ENCODE measurements at regions not wholly inside any gene's neighbourhood (a gene's known extent, or its start where the extent isn't known, plus 50 kb on each side); places are given as distances from the start of the nearest gene placed in this dataset.

GRCh38 chr12:115335048-115335447, 651.1 kb upstream of the TBX3 start:
- in situ Hi-C loops (cut with HindIII; ENCODE audit: low pct_unique_long_range_greater_than_20kb, low sequenced_read_pairs): no loop called here

GRCh38 chr12:115332945-115333344, 649.0 kb upstream of the TBX3 start:
- in situ Hi-C loops (cut with HindIII; ENCODE audit: low pct_unique_long_range_greater_than_20kb, low sequenced_read_pairs): no loop called here
- no peak for TF ChIP-seq JUND (IDR thresholded peaks at IDR 0.05; ENCODE audit: low read depth)
- DNase-seq (ENCODE audit: low read depth in 1 of 2, low spot score in 1 of 2): no peak

More at GRCh38 chr12:115335048-115335447, 651.1 kb upstream of the TBX3 start:
- no peak for DNase-seq (ENCODE audit: low read depth in 1 of 2, low spot score in 1 of 2)
- no peak for TF ChIP-seq JUND (IDR thresholded peaks at IDR 0.05; ENCODE audit: low read depth)

- no peak for DNase-seq (ENCODE audit: low read depth in 1 of 2, low spot score in 1 of 2)
- no peak for TF ChIP-seq JUND (IDR thresholded peaks at IDR 0.05; ENCODE audit: low read depth)
- in situ Hi-C loops (cut with HindIII; ENCODE audit: low pct_unique_long_range_greater_than_20kb, low sequenced_read_pairs): no loop called here
These were observed 641.9 kb upstream of the TBX3 start for GRCh38 chr12:115325858-115326257.

GRCh38 chr12:115324949-115325593, 641.1 kb upstream of the TBX3 start:
- no peak for TF ChIP-seq JUND (IDR thresholded peaks at IDR 0.05; ENCODE audit: low read depth)
- in situ Hi-C loops (cut with HindIII; ENCODE audit: low pct_unique_long_range_greater_than_20kb, low sequenced_read_pairs): no loop called here
- DNase-seq (ENCODE audit: low read depth in 1 of 2, low spot score in 1 of 2): no peak

GRCh38 chr12:115323223-115323905, 639.4 kb upstream of the TBX3 start:
- in situ Hi-C loops (cut with HindIII; ENCODE audit: low pct_unique_long_range_greater_than_20kb, low sequenced_read_pairs): no loop called here
- no peak for TF ChIP-seq JUND (IDR thresholded peaks at IDR 0.05; ENCODE audit: low read depth)
- DNase-seq (ENCODE audit: low read depth in 1 of 2, low spot score in 1 of 2): no peak

GRCh38 chr12:115322275-115322674, 638.3 kb upstream of the TBX3 start:
- DNase-seq (ENCODE audit: low read depth in 1 of 2, low spot score in 1 of 2): no peak
- in situ Hi-C loops (cut with HindIII; ENCODE audit: low pct_unique_long_range_greater_than_20kb, low sequenced_read_pairs): no loop called here

DNA sequence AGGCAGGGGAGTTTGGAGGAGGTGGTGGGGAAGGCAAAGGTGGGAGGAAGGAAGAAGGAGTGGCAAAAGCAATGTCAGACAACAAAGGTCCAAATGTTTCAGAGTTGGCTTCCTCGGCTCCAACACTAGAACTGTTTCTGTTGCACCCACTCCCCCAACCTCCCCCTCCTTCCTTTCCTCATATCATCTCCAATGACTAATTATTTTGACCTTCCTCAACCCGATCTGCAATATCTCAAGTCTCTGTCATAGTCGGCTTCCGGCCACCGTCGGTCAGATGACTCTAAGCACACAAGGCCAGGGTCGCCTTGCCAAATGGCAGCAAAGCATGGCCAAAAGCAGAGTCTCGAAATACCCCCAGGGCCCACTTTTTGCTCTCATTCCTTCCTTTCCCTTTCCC, 637.0 kb upstream of the TBX3 start:
- TF ChIP-seq JUND (IDR thresholded peaks at IDR 0.05; ENCODE audit: low read depth): no peak
- no peak for DNase-seq (ENCODE audit: low read depth in 1 of 2, low spot score in 1 of 2)
- in situ Hi-C loops (cut with HindIII; ENCODE audit: low pct_unique_long_range_greater_than_20kb, low sequenced_read_pairs): no loop called here

More at GRCh38 chr12:115322275-115322674, 638.3 kb upstream of the TBX3 start:
- TF ChIP-seq JUND (IDR thresholded peaks at IDR 0.05; ENCODE audit: low read depth): no peak

DNA sequence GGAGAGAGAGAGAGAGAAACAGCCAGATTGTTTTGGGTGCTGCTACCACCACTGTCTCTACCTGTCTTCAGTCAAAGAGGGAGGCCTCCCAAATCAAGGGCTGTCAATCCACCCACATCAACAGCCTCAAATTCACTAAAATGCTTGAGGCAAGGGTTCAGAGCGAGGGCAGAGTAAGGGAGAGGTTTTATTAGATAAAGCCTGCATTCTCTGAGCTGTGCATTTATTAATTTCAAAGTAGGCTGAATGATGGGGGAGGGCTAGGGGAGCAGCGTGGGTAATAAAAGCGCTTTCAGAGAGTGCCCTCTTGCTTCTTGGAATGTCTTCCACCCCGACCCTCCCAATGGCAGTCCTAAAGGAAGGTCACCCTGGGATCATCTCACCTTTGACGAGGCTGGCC, 636.5 kb upstream of the TBX3 start:
- no peak for TF ChIP-seq JUND (IDR thresholded peaks at IDR 0.05; ENCODE audit: low read depth)
- in situ Hi-C loops (cut with HindIII; ENCODE audit: low pct_unique_long_range_greater_than_20kb, low sequenced_read_pairs): no loop called here
- no peak for DNase-seq (ENCODE audit: low read depth in 1 of 2, low spot score in 1 of 2)

DNA sequence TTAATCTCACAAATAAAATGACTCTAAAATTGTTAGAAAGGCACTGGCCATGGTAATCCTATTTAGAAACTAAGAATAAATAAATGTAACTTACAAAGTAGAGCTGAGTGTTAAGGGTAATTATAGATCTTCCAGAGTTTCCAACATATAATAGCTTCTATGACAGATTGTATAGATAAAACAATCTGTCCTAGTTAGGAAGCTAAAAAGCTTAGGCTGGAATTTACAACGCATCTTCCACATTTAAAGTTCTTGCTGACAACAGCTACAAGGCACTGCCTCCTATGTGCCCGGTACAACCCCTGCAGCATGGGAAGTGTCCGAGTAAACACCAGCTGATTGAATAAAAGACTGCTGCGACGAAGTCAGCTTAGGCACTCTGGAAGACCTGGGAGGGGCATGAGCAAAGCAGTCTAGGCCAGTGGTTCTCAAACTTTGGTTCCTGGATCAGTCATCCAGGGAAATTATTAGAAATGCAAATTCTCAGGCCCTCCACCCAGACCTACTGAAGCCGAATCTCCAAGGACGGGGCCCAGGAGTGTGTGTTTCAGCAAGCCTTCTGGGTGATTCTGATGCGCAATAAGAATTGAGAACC, 635.6 kb upstream of the TBX3 start:
- in situ Hi-C loops (cut with HindIII; ENCODE audit: low pct_unique_long_range_greater_than_20kb, low sequenced_read_pairs): no loop called here

GRCh38 chr12:115313929-115314328, 630.0 kb upstream of the TBX3 start:
- TF ChIP-seq JUND (IDR thresholded peaks at IDR 0.05; ENCODE audit: low read depth): no peak
- DNase-seq (ENCODE audit: low read depth in 1 of 2, low spot score in 1 of 2): no peak
- in situ Hi-C loops (cut with HindIII; ENCODE audit: low pct_unique_long_range_greater_than_20kb, low sequenced_read_pairs): no loop called here

More for the DNA sequence above, 635.6 kb upstream of the TBX3 start:
- DNase-seq (ENCODE audit: low read depth in 1 of 2, low spot score in 1 of 2): no peak
- TF ChIP-seq JUND (IDR thresholded peaks at IDR 0.05; ENCODE audit: low read depth): no peak

- DNase-seq (ENCODE audit: low read depth in 1 of 2, low spot score in 1 of 2): no peak
- in situ Hi-C loops (cut with HindIII; ENCODE audit: low pct_unique_long_range_greater_than_20kb, low sequenced_read_pairs): no loop called here
- no peak for TF ChIP-seq JUND (IDR thresholded peaks at IDR 0.05; ENCODE audit: low read depth)
These were observed 628.9 kb upstream of the TBX3 start for GRCh38 chr12:115312901-115313300.

DNA sequence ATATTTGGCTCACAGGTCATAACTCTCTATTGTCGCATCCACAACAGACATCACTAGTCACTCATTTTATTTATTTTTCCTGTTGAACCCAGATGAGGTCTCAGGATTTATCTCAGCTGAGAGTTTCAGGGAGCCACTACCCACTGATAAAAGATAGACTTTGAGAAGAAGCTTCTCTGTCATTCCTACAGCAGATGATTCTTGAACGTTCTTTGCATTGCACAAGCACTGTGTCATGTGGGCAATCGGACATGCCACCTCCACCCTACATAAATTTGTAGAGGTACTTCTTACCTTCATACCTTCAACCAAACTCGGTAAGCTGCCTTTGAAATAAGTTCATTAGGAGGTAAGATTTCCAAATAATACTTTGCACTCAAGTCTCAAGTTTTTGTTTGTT, 627.9 kb upstream of the TBX3 start:
- no peak for DNase-seq (ENCODE audit: low read depth in 1 of 2, low spot score in 1 of 2)
- in situ Hi-C loops (cut with HindIII; ENCODE audit: low pct_unique_long_range_greater_than_20kb, low sequenced_read_pairs): no loop called here
- no peak for TF ChIP-seq JUND (IDR thresholded peaks at IDR 0.05; ENCODE audit: low read depth)

DNA sequence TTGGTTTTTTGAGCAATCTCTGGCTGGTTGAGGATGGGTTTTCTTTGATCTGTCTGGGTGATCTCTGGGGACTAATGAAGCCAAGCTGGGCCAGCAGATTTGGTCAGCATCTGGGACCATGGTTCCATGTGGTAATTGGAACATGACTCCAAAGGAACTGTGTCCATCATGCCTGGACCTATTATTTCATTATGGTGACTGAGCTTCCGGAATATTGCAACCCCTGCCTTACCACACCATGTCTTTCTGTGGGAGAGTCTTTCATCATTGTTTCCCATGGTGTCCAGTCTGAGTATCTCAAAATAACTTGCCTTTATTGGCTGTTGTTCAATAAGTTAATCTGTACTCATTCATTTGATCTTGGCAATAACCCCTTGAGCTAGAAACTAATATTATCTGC, 624.9 kb upstream of the TBX3 start:
- DNase-seq (ENCODE audit: low read depth in 1 of 2, low spot score in 1 of 2): no peak
- in situ Hi-C loops (cut with HindIII; ENCODE audit: low pct_unique_long_range_greater_than_20kb, low sequenced_read_pairs): no loop called here
- TF ChIP-seq JUND (IDR thresholded peaks at IDR 0.05; ENCODE audit: low read depth): no peak
